Epithelial cell of prostate (primary cell): ENCODE measurements at regions not wholly inside any gene's neighbourhood (a gene's known extent, or its start where the extent isn't known, plus 50 kb on each side); places are given as distances from the start of the nearest gene placed in this dataset.
"Not testable (repeated sequence)": the region's sequence is repeated elsewhere in the genome, so short reads cannot be mapped to it uniquely, and the experiment has no call there.

Experiments
- DNase-seq: peaks from one replicate; pipeline ENCODE4 v3.0.0-alpha.2; 2011; ENCODE audit warnings: low read depth, low spot score
- H3K27ac ChIP-seq: fragments of 450-650 bp; 2 replicates; pipeline ENCODE4 v1.5.1; 2017; ENCODE audit warnings: mild to moderate bottlenecking

- DNase-seq, result no peak
- no peak overlapping the region for H3K27ac ChIP-seq
Observed at GRCh38 chr6:114886670-114887436, 544.0 kb upstream of the HS3ST5 start.

- DNase-seq, result no peak
- no peak overlapping the region for H3K27ac ChIP-seq
Observed at GRCh38 chr6:114879693-114880092, 536.9 kb upstream of the HS3ST5 start.

- no peak for DNase-seq
- H3K27ac ChIP-seq, result no peak overlapping the region
Observed at GRCh38 chr6:114878091-114878490, 535.3 kb upstream of the HS3ST5 start.

- no peak for DNase-seq
- H3K27ac ChIP-seq, result no peak overlapping the region
Observed at GRCh38 chr6:114874410-114874809, 531.6 kb upstream of the HS3ST5 start.

GRCh38 chr6:114865506-114865905, 522.7 kb upstream of the HS3ST5 start:
- not testable (repeated sequence) for H3K27ac ChIP-seq, DNase-seq

- DNase-seq, result no peak
- H3K27ac ChIP-seq, result no peak overlapping the region
Observed at GRCh38 chr6:114863610-114864009, 520.8 kb upstream of the HS3ST5 start.

GRCh38 chr6:114862819-114863218, 520.0 kb upstream of the HS3ST5 start:
- H3K27ac ChIP-seq, result no peak overlapping the region
- no peak for DNase-seq

GRCh38 chr6:114862064-114862463, 519.2 kb upstream of the HS3ST5 start:
- DNase-seq, result no peak
- H3K27ac ChIP-seq, result no peak overlapping the region

GRCh38 chr6:114844359-114844758, 501.5 kb upstream of the HS3ST5 start:
- H3K27ac ChIP-seq, result no peak overlapping the region
- no peak for DNase-seq

- no peak for DNase-seq
- no peak overlapping the region for H3K27ac ChIP-seq
Observed at GRCh38 chr6:114839019-114839418, 496.2 kb upstream of the HS3ST5 start.

- no peak for DNase-seq
- no peak overlapping the region for H3K27ac ChIP-seq
Observed at GRCh38 chr6:114833211-114833610, 490.4 kb upstream of the HS3ST5 start.

- H3K27ac ChIP-seq, result no peak overlapping the region
- DNase-seq, result no peak
Observed at GRCh38 chr6:114830515-114830914, 487.7 kb upstream of the HS3ST5 start.

- no peak for DNase-seq
Observed at GRCh38 chr6:114827135-114827534, 484.3 kb upstream of the HS3ST5 start.

GRCh38 chr6:114824409-114824808, 481.6 kb upstream of the HS3ST5 start:
- DNase-seq, result no peak
- no peak overlapping the region for H3K27ac ChIP-seq

More at GRCh38 chr6:114827135-114827534, 484.3 kb upstream of the HS3ST5 start:
- H3K27ac ChIP-seq, result no peak overlapping the region

GRCh38 chr6:114816678-114817077, 473.9 kb upstream of the HS3ST5 start:
- no peak overlapping the region for H3K27ac ChIP-seq
- no peak for DNase-seq

- H3K27ac ChIP-seq, result no peak overlapping the region
- no peak for DNase-seq
Observed at GRCh38 chr6:114810468-114810867, 467.6 kb upstream of the HS3ST5 start.

GRCh38 chr6:114805426-114805825, 462.6 kb upstream of the HS3ST5 start:
- DNase-seq, H3K27ac ChIP-seq: not testable (repeated sequence)

- DNase-seq, result no peak
- no peak overlapping the region for H3K27ac ChIP-seq
Observed at GRCh38 chr6:114796576-114796975, 453.8 kb upstream of the HS3ST5 start.

- DNase-seq, result no peak
- H3K27ac ChIP-seq, result no peak overlapping the region
Observed at GRCh38 chr6:114793428-114793827, 450.6 kb upstream of the HS3ST5 start.

- peak; percentile 1 for DNase-seq
- H3K27ac ChIP-seq, result peak overlapping the region; percentile 16
Observed at GRCh38 chr6:114785235-114786127, 442.7 kb upstream of the HS3ST5 start.

- no peak for DNase-seq
- H3K27ac ChIP-seq, result no peak overlapping the region
Observed at GRCh38 chr6:114783783-114784182, 441.0 kb upstream of the HS3ST5 start.
